Sigmoid colon (tissue), 3 donors: ENCODE measurements at regions not wholly inside any gene's neighbourhood (a gene's known extent, or its start where the extent isn't known, plus 50 kb on each side); places are given as distances from the start of the nearest gene placed in this dataset.

Experiments
- CTCF ChIP-seq, 4 experiments: fragments of 450-650 bp in 3 of 4; fragments of 200-600 bp in 1 of 4; IDR thresholded peaks; one replicate each; pipeline ENCODE4 v1.5.1; 2016 to 2019; ENCODE audit warnings: antibody characterized with exemption in 4 of 4, mild to moderate bottlenecking in 3 of 4, moderate library complexity in 2 of 4
- POLR2A ChIP-seq, 2 donors: fragments of 450-650 bp; IDR thresholded peaks; one replicate each; pipeline ENCODE4 v1.6.1; 2016; ENCODE audit warnings: antibody characterized with exemption in 2 of 2, mild to moderate bottlenecking in 2 of 2, moderate library complexity in 2 of 2

DNA sequence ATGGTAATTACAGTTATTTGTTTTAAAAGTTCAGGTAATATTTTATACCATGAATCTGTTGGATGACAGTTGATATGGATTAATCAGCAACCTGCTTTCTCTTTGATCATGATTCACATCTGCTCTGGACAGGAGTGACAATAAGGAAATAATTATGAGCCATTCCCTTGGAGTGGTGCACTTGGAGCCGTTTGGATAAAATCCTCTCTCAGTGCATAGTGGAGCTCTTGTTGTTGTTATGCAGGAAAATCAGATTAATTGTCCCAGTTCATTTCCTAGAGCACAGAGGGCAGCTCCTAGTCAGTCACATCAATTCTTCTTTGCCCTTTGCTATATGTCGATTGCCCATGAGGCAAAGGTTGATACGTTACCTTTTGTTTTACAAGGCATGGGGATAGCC is 668.3 kb upstream of the NR3C2 start:
- no peak for TF ChIP-seq CTCF (IDR thresholded peaks at IDR 0.05)
- TF ChIP-seq POLR2A (IDR thresholded peaks at IDR 0.05): no peak
